PC-3 (cell line): ENCODE measurements at regions not wholly inside any gene's neighbourhood (a gene's known extent, or its start where the extent isn't known, plus 50 kb on each side); places are given as distances from the start of the nearest gene placed in this dataset.

Source experiments
- ATAC-seq: fragments of 200-7000 bp; cut with Tn5 transposase; 2 replicates; pipeline ENCODE4 v1.9.1; 2020; ENCODE audit warnings: mild to moderate bottlenecking, moderate library complexity
- BruUV-seq: library from RNA; stranded (reverse); fragments of 400-500 nt; replicated peaks from 2 replicates; lab custom pipeline; 2021; lab: Mats Ljungman, UMichigan
- CTCF ChIA-PET: fragments of 300-600 bp; sonication (Branson Sonifier 250); formaldehyde crosslinking; loops from one replicate; lab custom pipeline; 2022; ENCODE audit warnings: antibody characterized with exemption; lab: Charles Lee
- POLR2A ChIA-PET: fragments of 300-600 bp; sonication (Branson Sonifier 250); formaldehyde crosslinking; loops from one replicate; lab custom pipeline; 2022; ENCODE audit warnings: antibody characterized with exemption; ENCODE audit not compliant: unreplicated experiment; lab: Charles Lee
- DNase-seq: peaks from one replicate; pipeline ENCODE4 v3.0.0-alpha.2; 2015
- H2AFZ ChIP-seq: fragments of 300-600 bp; sonication (generic); 2 replicates; pipeline ENCODE4 v1.6.0; 2016; ENCODE audit warnings: antibody characterized with exemption, low read length
- H3F3A ChIP-seq: fragments of 300-600 bp; sonication (generic); one replicate; pipeline ENCODE4 v1.6.0; 2017; ENCODE audit warnings: antibody characterized with exemption, low read length, control low read depth, mild to moderate bottlenecking; ENCODE audit not compliant: unreplicated experiment
- H3K27ac ChIP-seq: fragments of 300-600 bp; sonication (generic); 2 replicates; pipeline ENCODE4 v1.5.1; 2016; ENCODE audit warnings: mild to moderate bottlenecking, low read length
- H3K27me3 ChIP-seq: fragments of 300-600 bp; sonication (generic); 2 replicates; pipeline ENCODE4 v1.6.1; 2016; ENCODE audit warnings: low read length, mixed read lengths
- H3K36me3 ChIP-seq: fragments of 300-600 bp; sonication (generic); 2 replicates; pipeline ENCODE4 v1.6.1; 2016; ENCODE audit warnings: low read depth, mixed run types, low read length, mixed read lengths
- H3K4me1 ChIP-seq: fragments of 300-600 bp; sonication (generic); 2 replicates; pipeline ENCODE4 v1.5.1; 2016; ENCODE audit warnings: low read length; ENCODE audit not compliant: insufficient read depth
- H3K4me2 ChIP-seq: fragments of 300-600 bp; sonication (generic); 2 replicates; pipeline ENCODE4 v1.6.0; 2016; ENCODE audit warnings: low read length
- H3K4me3 ChIP-seq: fragments of 300-600 bp; sonication (generic); 2 replicates; pipeline ENCODE4 v1.5.1; 2016; ENCODE audit warnings: mild to moderate bottlenecking, low read length, mixed read lengths
- H3K79me2 ChIP-seq: fragments of 300-600 bp; sonication (generic); 2 replicates; pipeline ENCODE4 v1.6.1; 2017; ENCODE audit warnings: low read length, mixed read lengths
- H3K9ac ChIP-seq: fragments of 300-600 bp; sonication (generic); 2 replicates; pipeline ENCODE4 v1.6.0; 2016; ENCODE audit warnings: mild to moderate bottlenecking, low read length
- H3K9me2 ChIP-seq: fragments of 300-600 bp; sonication (generic); replicated peaks from 2 replicates; pipeline ENCODE4 v1.6.1; 2016; ENCODE audit warnings: mixed run types, low read length, mixed read lengths
- H3K9me3 ChIP-seq: fragments of 300-600 bp; sonication (generic); 2 replicates; pipeline ENCODE4 v1.6.1; 2016; ENCODE audit warnings: low read length, mixed read lengths
- H4K20me1 ChIP-seq: fragments of 300-600 bp; sonication (generic); 2 replicates; pipeline ENCODE4 v1.6.1; 2016; ENCODE audit warnings: low read length, mixed read lengths
- EZH2 ChIP-seq: fragments of 300-600 bp; sonication (generic); IDR thresholded peaks from one replicate; pipeline ENCODE4 v1.6.1; 2017; ENCODE audit warnings: antibody characterized with exemption, mild to moderate bottlenecking, low read length; ENCODE audit not compliant: unreplicated experiment
- EZH2phosphoT487 ChIP-seq: fragments of 300-600 bp; sonication (generic); IDR thresholded peaks from 2 replicates; pipeline ENCODE4 v1.6.1; 2018; ENCODE audit warnings: mild to moderate bottlenecking, antibody characterized with exemption, low read length, borderline replicate concordance
- intact Hi-C: fragments of 100-400 bp; cut with micrococcal nuclease; formaldehyde crosslinking; loops from 2 replicates; pipeline ENCODE4 v1.9.0; 2023
- TF ChIP-seq, protein P1 (sequence below): fragments of 300-600 bp; sonication (generic); conservative IDR thresholded peaks from 2 replicates; pipeline ENCODE4 v1.5.1; 2017; ENCODE audit warnings: antibody characterized with exemption, low read depth, mild to moderate bottlenecking, low read length

DNA sequence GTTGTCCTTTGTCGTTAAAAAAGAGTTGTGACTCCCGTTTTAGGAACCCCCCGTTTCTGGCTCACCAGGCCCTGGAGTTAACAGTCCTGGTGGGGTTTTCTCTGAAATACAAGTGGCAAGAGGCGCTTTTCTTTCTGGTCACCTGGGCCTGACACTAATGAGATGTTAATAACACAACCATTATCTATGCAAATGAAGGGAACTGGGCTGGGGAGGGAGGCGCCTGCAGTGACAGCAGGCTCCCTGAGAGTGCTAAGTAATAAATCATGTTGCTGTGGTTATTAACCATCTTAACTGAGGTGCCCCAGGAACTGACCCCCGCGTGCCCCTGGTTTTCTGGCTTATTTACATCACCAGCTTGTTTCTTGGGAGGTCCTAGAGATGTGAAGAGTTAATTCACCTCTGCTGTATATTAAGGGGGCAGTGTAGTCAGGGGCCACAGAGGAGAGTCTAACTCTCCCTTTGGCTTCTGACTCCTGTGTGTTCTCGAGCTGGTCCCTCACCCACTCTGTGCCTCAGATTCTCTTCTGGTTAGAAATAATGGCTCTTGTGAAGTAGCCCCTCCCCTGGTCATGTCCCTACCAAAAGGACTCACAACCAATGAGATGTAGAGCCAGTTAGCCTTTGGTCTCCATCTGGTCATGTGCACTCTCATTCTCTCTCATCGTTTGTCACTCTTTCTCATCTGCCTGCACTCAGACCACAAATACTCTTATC, 276.6 kb upstream of the CADM1 start:
- ChIA-PET CTCF (no interaction called here), POLR2A (no interaction called here)
- H3K79me2 ChIP-seq: no peaks in the 10 kb centered on the region
- no peak overlapping the region for H3K27ac ChIP-seq
- no peaks in the 10 kb centered on the region for H3K36me3 ChIP-seq
- no peak overlapping the region for H3K4me2 ChIP-seq
- no peak overlapping the region for H3K4me3 ChIP-seq
- no peaks in the 10 kb centered on the region for H3F3A ChIP-seq
- BruUV-seq: no TSS peak
- no peak for ATAC-seq
- H2AFZ ChIP-seq: no peak overlapping the region
- TF ChIP-seq, protein P1, sequence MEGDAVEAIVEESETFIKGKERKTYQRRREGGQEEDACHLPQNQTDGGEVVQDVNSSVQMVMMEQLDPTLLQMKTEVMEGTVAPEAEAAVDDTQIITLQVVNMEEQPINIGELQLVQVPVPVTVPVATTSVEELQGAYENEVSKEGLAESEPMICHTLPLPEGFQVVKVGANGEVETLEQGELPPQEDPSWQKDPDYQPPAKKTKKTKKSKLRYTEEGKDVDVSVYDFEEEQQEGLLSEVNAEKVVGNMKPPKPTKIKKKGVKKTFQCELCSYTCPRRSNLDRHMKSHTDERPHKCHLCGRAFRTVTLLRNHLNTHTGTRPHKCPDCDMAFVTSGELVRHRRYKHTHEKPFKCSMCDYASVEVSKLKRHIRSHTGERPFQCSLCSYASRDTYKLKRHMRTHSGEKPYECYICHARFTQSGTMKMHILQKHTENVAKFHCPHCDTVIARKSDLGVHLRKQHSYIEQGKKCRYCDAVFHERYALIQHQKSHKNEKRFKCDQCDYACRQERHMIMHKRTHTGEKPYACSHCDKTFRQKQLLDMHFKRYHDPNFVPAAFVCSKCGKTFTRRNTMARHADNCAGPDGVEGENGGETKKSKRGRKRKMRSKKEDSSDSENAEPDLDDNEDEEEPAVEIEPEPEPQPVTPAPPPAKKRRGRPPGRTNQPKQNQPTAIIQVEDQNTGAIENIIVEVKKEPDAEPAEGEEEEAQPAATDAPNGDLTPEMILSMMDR: no peak
- TF ChIP-seq EZH2phosphoT487 (no peak), EZH2 (no peak)
- DNase-seq: no peak
- intact Hi-C loops: no loop called here
- H3K4me1 ChIP-seq: no peaks in the 10 kb centered on the region
- peaks cover 10% of the 10 kb centered on the region; the same call in 1 of the 2 replicates for H3K9me3 ChIP-seq
- H3K27me3 ChIP-seq: no peaks in the 10 kb centered on the region
- H3K9me2 ChIP-seq: no peaks in the 10 kb centered on the region
- H4K20me1 ChIP-seq: no peaks in the 10 kb centered on the region
- H3K9ac ChIP-seq: no peak overlapping the region

DNA sequence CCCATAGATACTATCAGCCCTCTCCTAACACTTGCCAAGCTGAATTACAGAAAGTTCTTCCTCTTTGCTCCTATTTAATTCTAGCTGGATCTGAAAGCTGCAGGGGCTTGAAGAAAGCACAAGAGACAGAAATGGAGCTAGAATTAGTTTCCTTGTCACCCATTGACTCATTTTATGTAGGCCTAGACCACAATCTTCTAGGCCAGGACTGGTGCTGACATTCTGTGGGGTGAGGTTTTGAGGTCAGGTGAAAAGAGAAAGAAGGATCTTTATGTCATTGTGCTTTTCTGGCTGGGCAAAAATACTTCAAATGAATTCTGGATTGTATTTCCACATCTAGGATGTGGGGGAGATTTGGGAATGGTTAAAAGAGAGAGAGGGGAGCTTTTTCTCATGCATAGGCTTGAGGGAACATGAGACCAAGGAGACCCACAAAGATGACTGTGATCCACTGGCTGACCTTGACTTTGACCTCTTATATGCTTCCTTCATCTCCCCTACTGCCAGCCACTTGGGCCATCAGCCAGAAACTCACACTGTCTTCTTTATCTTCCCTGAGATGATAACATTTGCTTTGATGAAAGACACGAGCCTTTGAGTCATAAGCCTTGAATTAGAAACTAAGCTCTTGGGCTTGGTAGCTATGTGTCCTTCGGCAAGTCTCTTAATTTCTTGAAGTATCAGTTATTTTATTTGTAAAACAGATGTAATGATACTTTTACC, 274.9 kb upstream of the CADM1 start:
- Histone ChIP-seq H4K20me1 (no peaks in the 10 kb centered on the region), H3K9me2 (no peaks in the 10 kb centered on the region), H2AFZ (no peak overlapping the region), H3K9me3 (0 out of 2 replicates have a peak, but pooled peaks cover 10% of the 10 kb centered on the region), H3K4me1 (no peaks in the 10 kb centered on the region), H3K79me2 (no peaks in the 10 kb centered on the region), H3K4me2 (no peak overlapping the region), H3K4me3 (no peak overlapping the region), H3F3A (no peaks in the 10 kb centered on the region), H3K9ac (no peak overlapping the region), H3K36me3 (no peaks in the 10 kb centered on the region), H3K27ac (no peak overlapping the region), H3K27me3 (no peaks in the 10 kb centered on the region)
- ATAC-seq: no peak
- POLR2A ChIA-PET: no interaction called here
- CTCF ChIA-PET: no interaction called here
- TF ChIP-seq, protein P1: no peak
- no peak for TF ChIP-seq EZH2phosphoT487
- no peak for TF ChIP-seq EZH2
- DNase-seq: no peak
- BruUV-seq: no TSS peak
- intact Hi-C loops: no loop called here

DNA sequence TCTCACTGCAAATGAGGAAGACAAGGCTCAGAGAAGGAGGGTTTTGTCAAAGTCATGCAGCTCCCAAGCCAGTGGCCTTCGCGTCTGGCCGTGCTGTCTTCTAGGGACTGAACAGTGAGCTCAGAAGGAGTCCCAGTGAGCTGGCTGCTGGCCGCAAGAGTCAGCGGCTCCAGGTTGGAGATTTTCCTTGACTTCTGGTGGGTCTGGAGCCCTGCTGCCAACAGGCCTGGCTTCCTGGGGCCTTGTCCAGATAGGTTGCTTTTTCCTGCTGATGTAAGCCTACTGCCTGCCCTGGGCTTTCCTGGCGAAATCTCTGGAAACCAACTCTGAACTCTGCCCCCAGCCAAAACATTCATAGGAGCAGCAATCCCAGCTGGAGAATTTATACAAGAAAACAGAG, 272.7 kb upstream of the CADM1 start:
- no peak overlapping the region for H3K27ac ChIP-seq
- DNase-seq: no peak
- H3F3A ChIP-seq: no peaks in the 10 kb centered on the region
- H4K20me1 ChIP-seq: no peaks in the 10 kb centered on the region
- H3K4me3 ChIP-seq: no peak overlapping the region
- no peaks in the 10 kb centered on the region for H3K9me2 ChIP-seq
- no peak for ATAC-seq
- no peak overlapping the region for H3K9ac ChIP-seq
- H3K9me3 ChIP-seq: 0 out of 2 replicates have a peak, but pooled peaks cover 11% of the 10 kb centered on the region
- no peaks in the 10 kb centered on the region for H3K79me2 ChIP-seq
- TF ChIP-seq, protein P1: no peak
- TF ChIP-seq EZH2 (no peak), EZH2phosphoT487 (no peak)
- no peak overlapping the region for H3K4me2 ChIP-seq
- no peaks in the 10 kb centered on the region for H3K36me3 ChIP-seq
- no peak overlapping the region for H2AFZ ChIP-seq
- POLR2A ChIA-PET: no interaction called here
- H3K4me1 ChIP-seq: no peaks in the 10 kb centered on the region
- CTCF ChIA-PET: no interaction called here
- no peaks in the 10 kb centered on the region for H3K27me3 ChIP-seq
- intact Hi-C loops: no loop called here
- no TSS peak for BruUV-seq
